Left ventricle myocardium inferior (tissue), 1 donor: ENCODE measurements at regions not wholly inside any gene's neighbourhood (a gene's known extent, or its start where the extent isn't known, plus 50 kb on each side); places are given as distances from the start of the nearest gene placed in this dataset.
A peak's percentile ranks its signal among the peaks of the same experiment; 100 is the strongest.
"Not testable (repeated sequence)": the region's sequence is repeated elsewhere in the genome, so short reads cannot be mapped to it uniquely, and the experiment has no call there.

Experiments used
- DNase-seq: peaks from one replicate; pipeline ENCODE4 v3.0.0-alpha.2; 2020
- H3K27ac ChIP-seq: fragments of 200-600 bp; replicated peaks from 2 replicates; pipeline ENCODE4 v1.8.0; 2021
- H3K27me3 ChIP-seq: fragments of 200-600 bp; 2 replicates; pipeline ENCODE4 v1.8.0; 2021; ENCODE audit warnings: low read depth
- H3K36me3 ChIP-seq: fragments of 200-600 bp; 2 replicates; pipeline ENCODE4 v1.8.0; 2021
- H3K4me1 ChIP-seq: fragments of 200-600 bp; 2 replicates; pipeline ENCODE4 v1.8.0; 2021
- H3K4me3 ChIP-seq: fragments of 200-600 bp; 2 replicates; pipeline ENCODE4 v1.8.0; 2021; ENCODE audit warnings: mild to moderate bottlenecking, moderate library complexity
- H3K9me3 ChIP-seq: fragments of 200-600 bp; replicated peaks from 2 replicates; pipeline ENCODE4 v1.8.0; 2021
- intact Hi-C: fragments of 100-400 bp; cut with micrococcal nuclease; formaldehyde crosslinking; loops from one replicate; pipeline ENCODE4 v1.11.0; 2022
- TF ChIP-seq, protein P1 (sequence below): fragments of 200-600 bp; IDR thresholded peaks from 2 replicates; pipeline ENCODE4 v1.8.0; 2021; ENCODE audit warnings: antibody characterized with exemption, mild to moderate bottlenecking, borderline replicate concordance
- donor health status: DM: no; HTN: yes; CAD: no; lungs with severe emphysema.

DNA sequence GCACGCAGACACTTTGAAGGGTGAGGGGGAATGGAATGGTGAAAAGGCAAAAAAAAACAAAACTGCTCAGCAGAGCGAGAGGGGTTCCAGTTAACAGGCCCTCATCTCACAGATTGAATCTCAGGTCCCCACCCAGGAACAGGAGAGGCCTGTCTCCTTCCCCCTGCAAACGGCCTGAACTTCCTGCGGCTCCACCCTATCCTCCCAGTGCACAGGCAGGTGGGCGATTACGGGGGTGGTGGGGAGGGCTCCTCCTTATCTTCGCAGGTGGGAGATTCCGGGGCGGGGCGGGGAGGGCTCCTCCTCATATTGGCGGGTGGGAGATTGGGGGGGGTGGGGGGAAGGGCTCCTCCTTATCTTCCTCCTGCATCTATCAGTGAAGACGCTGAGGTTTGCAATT is 129.0 kb downstream of the SOX4 start:
- no peaks in the 10 kb centered on the region for H3K36me3 ChIP-seq
- intact Hi-C loops: no loop called here
- no peaks in the 10 kb centered on the region for H3K27me3 ChIP-seq
- H3K27ac ChIP-seq: peak overlapping the region; percentile 39
- H3K4me3 ChIP-seq: no peak overlapping the region
- no peaks in the 10 kb centered on the region for H3K4me1 ChIP-seq
- TF ChIP-seq, protein P1, sequence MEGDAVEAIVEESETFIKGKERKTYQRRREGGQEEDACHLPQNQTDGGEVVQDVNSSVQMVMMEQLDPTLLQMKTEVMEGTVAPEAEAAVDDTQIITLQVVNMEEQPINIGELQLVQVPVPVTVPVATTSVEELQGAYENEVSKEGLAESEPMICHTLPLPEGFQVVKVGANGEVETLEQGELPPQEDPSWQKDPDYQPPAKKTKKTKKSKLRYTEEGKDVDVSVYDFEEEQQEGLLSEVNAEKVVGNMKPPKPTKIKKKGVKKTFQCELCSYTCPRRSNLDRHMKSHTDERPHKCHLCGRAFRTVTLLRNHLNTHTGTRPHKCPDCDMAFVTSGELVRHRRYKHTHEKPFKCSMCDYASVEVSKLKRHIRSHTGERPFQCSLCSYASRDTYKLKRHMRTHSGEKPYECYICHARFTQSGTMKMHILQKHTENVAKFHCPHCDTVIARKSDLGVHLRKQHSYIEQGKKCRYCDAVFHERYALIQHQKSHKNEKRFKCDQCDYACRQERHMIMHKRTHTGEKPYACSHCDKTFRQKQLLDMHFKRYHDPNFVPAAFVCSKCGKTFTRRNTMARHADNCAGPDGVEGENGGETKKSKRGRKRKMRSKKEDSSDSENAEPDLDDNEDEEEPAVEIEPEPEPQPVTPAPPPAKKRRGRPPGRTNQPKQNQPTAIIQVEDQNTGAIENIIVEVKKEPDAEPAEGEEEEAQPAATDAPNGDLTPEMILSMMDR: no peak
- peak; percentile 16 for DNase-seq
- H3K9me3 ChIP-seq: peaks cover 9% of the 10 kb centered on the region

DNA sequence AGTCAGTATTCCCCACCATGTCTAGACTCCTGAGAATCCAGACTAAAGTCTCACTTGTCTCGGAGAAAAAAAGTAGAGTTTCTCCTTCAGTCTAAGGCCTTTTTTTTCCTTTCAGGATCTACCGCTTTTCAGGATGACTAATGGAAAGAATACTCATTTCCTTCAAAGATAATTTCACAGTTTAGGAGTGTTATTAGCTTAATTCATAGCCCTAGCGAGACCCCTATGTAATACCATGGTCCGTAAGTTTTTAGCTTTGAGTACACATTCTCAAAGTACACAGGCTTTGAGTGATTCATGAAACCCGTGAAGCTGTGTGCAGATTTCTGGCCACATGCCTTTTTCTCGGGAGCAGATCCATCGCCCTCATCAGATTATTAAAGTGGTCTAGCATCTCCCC is 133.1 kb downstream of the SOX4 start:
- intact Hi-C loops: no loop called here
- H3K4me3 ChIP-seq: no peak overlapping the region
- H3K27ac ChIP-seq: no peak overlapping the region
- no peaks in the 10 kb centered on the region for H3K36me3 ChIP-seq
- H3K4me1 ChIP-seq: peaks cover 5% of the 10 kb centered on the region
- TF ChIP-seq, protein P1: no peak
- H3K9me3 ChIP-seq: no peaks in the 10 kb centered on the region
- DNase-seq: no peak
- H3K27me3 ChIP-seq: no peaks in the 10 kb centered on the region

GRCh38 chr6:21728141-21728540 is 134.6 kb downstream of the SOX4 start:
- H3K9me3 ChIP-seq: no peaks in the 10 kb centered on the region
- DNase-seq: no peak
- intact Hi-C loops: no loop called here
- no peaks in the 10 kb centered on the region for H3K36me3 ChIP-seq
- H3K4me1 ChIP-seq: peaks cover 11% of the 10 kb centered on the region
- no peak overlapping the region for H3K4me3 ChIP-seq
- TF ChIP-seq, protein P1: no peak
- H3K27me3 ChIP-seq: no peaks in the 10 kb centered on the region
- no peak overlapping the region for H3K27ac ChIP-seq

- Histone ChIP-seq H3K27me3 (no peaks in the 10 kb centered on the region), H3K36me3 (no peaks in the 10 kb centered on the region), H3K9me3 (no peaks in the 10 kb centered on the region), H3K4me3 (no peak overlapping the region), H3K27ac (no peak overlapping the region), H3K4me1 (peaks cover 11% of the 10 kb centered on the region)
- DNase-seq: no peak
- TF ChIP-seq, protein P1: no peak
- intact Hi-C loops: no loop called here
Measured at GRCh38 chr6:21729431-21729830, 135.9 kb downstream of the SOX4 start.

DNA sequence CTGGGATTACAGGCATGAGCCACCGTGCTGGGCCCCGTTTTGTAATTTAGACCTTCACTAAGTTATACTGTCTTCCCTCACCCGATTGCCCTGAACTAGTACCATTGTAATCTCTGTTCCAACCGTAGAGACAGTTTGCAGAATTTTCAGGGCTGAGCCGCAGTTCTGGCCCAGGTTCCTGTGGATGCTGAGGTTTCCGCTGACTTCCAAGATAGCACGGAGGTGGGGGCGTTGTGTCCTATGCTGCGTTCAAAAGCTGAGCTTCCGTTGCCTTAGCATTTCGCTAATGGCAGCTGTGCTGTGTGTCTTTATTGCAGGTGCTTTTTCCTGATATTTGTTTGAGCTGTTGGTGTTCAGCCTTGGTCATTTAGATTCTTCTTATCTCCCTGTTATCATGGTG is 137.0 kb downstream of the SOX4 start:
- no peak overlapping the region for H3K4me3 ChIP-seq
- no peaks in the 10 kb centered on the region for H3K36me3 ChIP-seq
- DNase-seq: no peak
- H3K27me3 ChIP-seq: no peaks in the 10 kb centered on the region
- peaks cover 11% of the 10 kb centered on the region for H3K4me1 ChIP-seq
- H3K27ac ChIP-seq: no peak overlapping the region
- H3K9me3 ChIP-seq: no peaks in the 10 kb centered on the region
- intact Hi-C loops: no loop called here
- TF ChIP-seq, protein P1: no peak

DNA sequence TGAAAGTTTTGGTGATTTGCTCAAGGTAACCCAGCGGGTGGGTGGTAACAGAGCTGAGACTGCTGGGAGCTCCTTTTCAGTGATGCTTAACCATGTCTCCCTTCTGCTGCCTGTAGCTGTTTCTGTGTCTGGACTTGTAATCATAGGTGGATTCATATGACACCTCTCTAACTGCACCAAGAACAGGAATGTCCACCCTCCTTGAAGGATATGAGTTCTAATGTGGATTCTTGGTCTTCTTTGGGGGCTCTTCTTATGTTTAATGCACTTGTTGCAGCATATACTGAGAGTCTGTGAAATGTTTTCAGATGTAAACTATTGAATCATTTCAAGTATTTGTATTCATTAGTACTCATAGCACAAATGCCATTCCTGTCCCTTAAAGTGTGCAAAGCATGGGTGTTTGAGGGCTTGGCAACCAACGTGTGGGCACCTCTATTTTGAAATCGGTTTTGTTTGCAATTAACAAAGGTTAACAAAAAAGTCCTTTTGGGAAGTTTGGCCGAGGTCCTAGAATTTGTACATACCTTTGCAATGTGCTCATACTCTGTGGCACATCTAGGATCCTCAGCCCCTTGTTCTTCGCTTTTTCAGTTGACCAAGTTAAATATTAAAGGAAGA is 138.0 kb downstream of the SOX4 start:
- H3K27ac ChIP-seq: no peak overlapping the region
- no peak for DNase-seq
- intact Hi-C loops: no loop called here

DNA sequence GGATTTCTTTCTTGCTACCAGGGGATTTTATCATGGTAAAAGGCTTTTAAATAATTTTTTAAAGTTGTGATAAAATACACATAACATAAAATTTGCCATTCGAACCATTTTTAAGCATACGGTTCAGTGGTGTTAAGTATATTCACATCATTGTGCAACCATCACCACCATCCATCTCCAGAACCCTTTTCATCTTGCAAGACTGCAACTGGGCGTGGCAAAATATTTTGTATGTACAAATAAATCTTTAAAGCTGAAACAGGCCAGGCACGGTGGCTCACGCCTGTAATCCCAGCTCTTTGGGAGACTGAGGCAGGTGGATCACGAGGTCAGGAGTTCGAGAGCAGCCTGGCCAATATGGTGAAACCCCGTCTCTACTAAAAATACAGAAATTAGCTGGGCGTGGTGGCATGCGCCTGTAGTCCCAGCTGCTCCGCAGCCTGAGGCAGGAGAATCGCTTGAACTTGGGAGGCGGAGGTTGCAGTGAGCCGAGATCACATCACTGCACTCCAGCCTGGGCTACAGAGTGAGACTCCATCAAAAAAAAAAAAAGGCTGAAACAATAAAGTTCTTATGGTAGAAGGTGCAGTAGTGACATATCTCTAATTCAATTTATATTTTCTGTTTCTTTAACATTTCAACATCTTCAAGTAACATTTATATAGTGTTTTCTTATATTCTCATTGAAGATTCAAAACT is 138.6 kb downstream of the SOX4 start:
- H3K27me3 ChIP-seq, H3K9me3 ChIP-seq, H3K36me3 ChIP-seq, H3K27ac ChIP-seq, H3K4me3 ChIP-seq, DNase-seq, intact Hi-C loops: not testable (repeated sequence)
- peaks cover 11% of the 10 kb centered on the region for H3K4me1 ChIP-seq

More for the DNA sequence above, 138.0 kb downstream of the SOX4 start:
- TF ChIP-seq, protein P1: no peak
- H3K9me3 ChIP-seq: no peaks in the 10 kb centered on the region
- H3K27me3 ChIP-seq: no peaks in the 10 kb centered on the region
- peaks cover 11% of the 10 kb centered on the region for H3K4me1 ChIP-seq
- no peaks in the 10 kb centered on the region for H3K36me3 ChIP-seq
- no peak overlapping the region for H3K4me3 ChIP-seq
